Hematopoietic multipotent progenitor cell treated with erythropoietin and hydrocortisone succinate and interleukin-3 and kit ligand, for 8 days (in vitro differentiated cells): ENCODE measurements at regions not wholly inside any gene's neighbourhood (a gene's known extent, or its start where the extent isn't known, plus 50 kb on each side); places are given as distances from the start of the nearest gene placed in this dataset.
"Not testable (repeated sequence)": the region's sequence is repeated elsewhere in the genome, so short reads cannot be mapped to it uniquely, and the experiment has no call there.

ENCODE experiments used
- DNase-seq: peaks from one replicate; pipeline ENCODE4 v3.0.0-alpha.2; 2015

DNA sequence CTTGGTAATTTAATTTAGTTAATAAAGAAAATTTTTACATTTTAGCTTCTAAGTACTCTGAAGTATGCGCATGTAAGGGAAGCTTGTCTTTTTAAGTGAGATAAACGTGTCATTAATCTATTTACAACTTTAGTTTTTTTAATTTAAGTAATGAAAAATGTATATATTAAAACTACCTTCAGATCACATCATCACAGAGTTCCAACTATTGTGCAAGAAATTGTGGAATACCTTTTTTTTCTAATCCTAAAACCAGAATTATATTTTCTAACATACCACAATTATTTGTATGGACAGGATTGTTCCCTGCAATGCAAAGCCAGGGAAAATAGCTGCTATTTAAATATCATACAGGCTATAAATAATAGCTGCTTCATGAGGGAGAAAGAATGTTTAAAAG lies 303.2 kb upstream of the KCND2 start:
- no peak for DNase-seq

DNA sequence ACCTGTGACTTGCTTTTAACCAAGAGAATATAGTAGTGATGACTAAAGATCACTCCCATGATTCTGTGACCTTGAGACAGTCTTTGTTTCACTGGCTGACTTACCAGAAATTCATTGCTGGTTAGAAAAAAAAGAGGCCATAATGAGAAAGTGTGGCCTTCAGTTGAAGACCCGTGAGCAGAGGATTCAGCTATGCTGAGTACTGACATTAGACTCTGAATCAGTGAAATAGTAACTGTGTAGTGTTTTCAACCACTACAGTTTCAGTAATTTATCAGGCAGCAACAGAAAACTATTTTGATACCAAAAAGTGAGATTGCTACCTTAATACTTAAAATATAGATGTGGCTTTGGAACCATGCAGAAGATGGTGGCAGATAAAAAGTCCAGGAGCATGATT lies 298.0 kb upstream of the KCND2 start:
- no peak for DNase-seq

DNA sequence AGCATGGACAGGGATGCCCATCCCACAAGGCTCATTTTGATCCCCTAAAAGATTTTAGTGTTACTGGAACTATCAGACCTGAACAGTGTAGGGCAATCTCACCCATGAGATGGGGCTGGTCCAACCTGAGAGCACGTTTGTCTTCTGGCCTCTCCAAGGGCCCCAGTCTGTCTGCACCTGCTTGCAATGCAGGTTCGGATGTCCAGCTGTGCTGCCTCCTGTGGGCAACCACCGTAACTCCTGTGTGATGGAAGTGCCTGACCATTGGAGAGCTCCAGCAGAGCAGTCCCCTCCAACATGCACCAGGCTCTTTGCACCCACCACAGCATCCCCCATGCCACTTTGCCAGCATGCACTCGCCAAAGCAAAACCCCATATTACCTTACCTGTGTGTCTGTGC lies 290.1 kb upstream of the KCND2 start:
- DNase-seq, result no peak

DNA sequence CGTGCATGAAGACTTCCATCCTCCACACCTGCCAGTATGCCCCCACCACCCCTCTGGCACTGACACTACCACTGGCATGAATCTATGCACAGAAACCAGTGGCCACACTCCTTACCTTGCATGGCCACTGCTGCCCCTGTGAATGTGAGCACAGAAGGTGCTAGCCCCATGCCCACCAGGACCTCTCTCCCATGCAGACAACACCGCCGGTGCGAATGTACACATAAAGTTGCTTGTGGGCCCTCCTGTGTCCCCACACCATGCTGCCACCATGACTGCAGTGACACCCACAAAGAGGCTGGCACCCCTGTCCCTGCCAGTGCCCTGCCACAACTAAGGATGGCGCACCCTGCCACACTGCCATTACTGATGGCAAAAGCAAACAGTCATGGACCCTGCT lies 289.5 kb upstream of the KCND2 start:
- DNase-seq, result no peak

DNA sequence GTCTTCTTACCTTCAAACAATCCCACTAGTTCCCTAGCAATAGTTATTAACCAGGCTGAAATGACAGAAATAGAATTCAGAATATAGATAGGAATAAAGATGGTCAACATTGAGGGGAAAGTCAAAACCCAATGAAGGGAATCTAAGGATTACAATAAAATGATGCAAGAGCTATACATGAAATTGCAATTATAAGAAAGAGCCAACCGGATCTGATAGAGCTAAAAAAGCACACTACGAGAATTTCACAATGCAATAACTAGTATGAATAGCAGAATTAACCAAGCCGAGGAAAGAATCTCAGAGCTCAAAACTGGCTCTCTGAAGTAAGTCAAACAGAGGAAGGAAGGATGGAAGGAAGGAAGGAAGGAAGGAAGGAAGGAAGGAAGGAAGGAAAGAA lies 288.7 kb upstream of the KCND2 start:
- DNase-seq, result no peak

DNA sequence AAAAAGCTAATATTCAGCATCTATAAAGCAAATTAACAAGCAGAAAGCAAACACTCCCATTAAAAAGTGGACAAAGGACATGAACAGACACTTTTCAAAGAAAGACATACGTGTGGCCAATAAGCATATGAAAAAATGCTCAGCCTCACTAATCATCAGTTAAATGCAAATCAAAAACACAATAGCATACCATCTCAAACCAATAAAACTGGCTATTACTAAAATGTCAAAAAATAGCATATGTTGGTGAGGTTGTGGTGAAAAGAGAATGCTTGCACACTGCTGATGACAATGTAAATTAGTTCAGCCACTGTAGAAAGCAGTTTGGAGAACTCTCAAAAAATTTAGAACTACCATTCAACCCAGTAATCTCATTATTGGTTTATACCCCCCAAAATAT lies 284.6 kb upstream of the KCND2 start:
- no peak for DNase-seq

DNA sequence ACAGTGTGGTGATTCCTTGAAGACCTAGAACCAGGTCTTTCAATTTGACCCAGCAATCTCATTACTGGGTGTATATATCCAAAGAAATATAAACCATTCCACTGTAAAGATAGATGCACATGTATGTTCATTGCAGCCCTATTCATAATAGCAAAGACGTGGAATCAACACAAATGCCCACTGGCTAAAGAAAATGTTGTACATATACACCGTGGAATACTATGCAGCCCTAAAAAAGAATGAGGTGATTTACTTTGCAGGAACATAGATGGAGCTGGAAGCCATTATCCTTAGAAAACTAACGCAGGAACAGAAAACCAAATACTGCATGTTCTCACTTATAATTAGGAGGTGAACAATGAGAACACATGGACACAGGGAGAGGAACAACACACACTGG lies 278.0 kb upstream of the KCND2 start:
- DNase-seq, result no peak

DNA sequence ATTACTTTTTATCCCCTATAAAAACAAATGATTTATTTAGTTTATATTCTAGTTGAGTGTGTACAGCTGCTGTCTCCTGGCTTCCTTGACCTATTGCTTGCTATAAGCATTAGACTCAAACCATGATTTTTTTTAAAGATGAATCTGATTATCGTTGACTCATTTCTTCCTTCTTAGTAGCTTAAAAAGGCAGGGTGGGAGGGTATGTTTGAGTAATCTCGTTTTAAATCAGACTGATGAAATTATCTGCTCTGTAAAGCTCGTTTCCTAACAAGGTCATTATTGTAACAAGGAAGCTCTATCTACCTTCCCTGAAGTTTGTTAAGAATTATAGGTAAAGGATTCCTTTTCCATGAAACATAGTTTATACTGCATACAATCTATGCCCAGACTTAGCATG lies 276.3 kb upstream of the KCND2 start:
- DNase-seq, result no peak

DNA sequence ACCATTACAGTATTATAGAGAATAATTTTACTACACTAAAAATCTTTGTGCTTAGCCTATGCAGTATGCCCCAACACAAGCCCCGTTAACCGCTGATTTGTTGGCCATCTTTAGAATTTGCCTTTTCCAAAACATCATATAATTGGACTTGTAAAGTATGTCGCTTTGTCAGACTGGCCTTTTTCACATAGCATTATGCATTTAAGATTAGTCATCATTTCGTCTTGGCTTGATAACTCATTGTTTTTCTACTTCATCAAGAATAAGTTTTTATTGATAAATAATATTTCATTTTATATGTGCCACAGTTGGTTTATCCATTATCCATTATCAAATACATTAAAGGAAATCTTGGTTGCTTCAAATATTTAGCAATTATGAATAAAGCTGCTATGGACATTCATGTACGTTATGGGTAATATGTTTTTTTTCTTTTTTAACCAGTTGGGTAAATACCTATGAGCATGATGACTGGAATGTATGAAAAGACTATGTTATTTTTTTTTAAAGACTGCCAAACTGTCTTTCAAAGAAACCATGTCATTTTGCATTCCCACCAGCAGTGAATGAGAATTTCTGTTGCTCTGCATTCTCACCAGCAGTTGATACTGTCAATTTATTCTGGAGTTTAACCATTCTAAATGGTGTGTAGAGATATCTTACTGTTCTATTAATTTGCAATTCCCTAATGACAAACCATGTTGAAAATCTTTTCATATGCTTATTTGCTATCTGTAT lies 273.1 kb upstream of the KCND2 start:
- no peak for DNase-seq

DNA sequence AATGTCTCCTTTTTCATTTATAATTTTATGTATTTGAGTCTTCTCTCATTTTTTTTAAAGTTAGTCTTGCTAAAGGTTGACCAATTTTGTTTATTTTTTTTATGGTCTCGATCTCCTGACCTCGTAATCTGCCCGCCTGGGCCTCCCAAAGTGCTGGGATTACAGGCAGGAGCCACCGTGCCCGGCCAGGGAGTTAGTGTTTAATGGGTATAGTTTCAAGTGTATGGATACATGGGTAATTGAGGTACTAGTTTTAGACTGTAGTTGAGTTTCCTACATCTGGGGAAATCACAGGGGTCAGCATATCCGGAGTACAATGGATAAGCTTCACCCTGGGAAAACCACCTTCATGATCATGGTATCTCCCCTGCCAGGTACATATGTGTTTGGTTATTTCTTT lies 267.3 kb upstream of the KCND2 start:
- DNase-seq, result no peak

DNA sequence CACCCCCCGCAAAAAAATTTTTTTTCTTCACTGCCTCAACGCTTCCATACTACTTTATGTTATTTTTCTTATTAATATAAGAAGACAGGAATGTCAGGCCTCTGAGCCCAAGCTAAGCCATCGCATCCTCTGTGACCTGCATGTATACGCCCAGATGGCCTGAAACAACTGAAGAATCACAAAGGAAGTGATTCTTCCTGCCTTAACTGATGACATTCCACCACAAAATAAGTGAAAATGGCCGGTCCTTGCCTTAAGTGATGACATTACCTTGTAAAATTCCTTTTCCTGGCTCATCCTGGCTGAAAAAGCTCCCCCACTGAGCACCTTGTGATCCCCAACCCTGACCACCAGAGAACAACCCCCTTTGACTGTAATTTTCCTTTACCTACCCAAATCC lies 258.7 kb upstream of the KCND2 start:
- not testable (repeated sequence) for DNase-seq

DNA sequence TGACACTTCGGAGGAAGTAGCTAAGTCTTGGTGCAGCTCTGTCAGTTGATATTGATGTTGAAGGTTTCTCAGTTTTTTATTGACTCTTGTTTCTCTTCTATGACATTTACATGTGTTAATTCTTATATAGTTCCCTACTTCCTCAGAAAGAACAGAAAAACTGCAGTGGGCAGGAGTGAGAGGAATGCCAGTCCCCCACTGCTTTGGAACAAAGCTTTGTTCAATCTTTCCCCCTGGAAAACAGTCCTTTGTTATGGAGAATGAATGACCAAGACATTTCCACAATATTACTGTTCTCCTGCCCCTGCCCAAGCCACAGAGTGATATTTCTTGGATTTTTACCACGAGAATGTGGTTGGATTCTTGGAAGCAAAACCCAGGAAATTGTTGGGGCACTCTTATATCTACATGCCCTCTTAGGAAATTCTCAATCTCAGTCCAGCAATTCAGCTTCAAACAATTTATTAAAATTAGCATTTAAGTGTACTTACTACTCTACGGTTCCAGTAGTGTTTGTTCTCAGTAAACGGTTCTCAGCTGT lies 258.0 kb upstream of the KCND2 start:
- no peak for DNase-seq

DNA sequence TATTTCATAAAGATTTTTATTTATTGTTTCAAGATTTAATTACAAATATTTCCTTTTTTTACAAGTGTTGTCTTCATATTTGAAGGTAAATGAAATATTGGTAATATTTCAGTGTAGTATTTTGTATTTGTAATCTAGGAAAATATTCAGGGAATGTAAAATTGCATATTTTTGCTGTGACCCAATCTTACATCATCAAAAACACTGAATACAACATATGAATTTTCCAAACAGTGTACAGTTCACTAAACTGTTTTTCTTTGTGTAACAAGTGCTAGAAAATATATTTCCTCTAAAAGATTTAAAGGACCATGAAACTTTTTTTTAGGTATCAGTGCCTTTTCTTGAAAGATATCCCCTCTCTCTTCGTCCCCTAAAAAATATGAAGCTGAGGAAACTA lies 251.9 kb upstream of the KCND2 start:
- no peak for DNase-seq

DNA sequence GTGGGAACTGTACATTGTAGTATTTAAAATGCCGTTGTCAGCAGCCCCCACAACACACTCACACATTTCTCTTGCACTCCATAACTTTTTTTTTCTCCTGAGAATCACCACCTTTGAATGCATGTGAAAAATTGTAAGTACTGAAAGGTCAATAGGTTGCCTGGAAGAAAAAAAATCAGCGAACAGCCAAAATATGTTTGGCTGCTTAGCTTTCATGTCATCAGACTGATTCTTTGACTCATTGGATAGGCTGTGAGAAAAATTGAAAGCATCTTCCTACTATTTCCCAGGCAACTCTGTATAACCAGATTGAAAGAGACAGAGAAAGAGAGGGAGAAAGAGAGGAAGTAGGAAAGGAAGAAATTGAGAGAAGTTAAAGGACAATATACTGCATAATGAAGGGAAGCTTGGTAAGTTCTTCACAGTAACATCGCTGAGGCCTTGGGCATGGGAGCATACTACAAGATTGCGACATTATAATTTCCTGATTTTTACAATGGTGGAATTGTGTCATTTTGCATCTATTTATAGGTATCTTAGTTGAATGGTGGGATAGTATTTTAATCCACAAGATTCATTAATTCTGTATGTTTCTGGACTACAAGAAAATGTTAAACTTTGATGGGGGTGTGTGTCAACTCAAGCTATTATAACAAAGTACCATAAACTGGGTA lies 249.3 kb upstream of the KCND2 start:
- DNase-seq, result no peak

DNA sequence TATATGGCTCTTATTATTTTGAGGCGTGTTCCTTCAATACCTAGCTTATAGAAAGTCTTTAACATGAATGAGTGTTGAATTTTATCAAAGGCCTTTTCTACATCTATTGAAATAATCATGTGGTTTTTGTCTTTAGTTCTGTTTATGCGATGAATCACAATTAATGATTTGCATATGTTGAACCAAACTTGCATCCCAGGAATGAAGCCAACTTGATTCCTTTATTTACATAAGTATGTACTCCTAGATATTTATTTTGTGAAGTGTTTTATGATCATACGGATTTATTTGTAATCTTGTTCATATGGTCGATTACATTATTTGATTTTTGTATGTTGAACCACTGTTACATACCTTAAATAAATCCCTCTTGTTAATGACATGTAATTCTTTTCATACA lies 244.3 kb upstream of the KCND2 start:
- DNase-seq, result no peak

DNA sequence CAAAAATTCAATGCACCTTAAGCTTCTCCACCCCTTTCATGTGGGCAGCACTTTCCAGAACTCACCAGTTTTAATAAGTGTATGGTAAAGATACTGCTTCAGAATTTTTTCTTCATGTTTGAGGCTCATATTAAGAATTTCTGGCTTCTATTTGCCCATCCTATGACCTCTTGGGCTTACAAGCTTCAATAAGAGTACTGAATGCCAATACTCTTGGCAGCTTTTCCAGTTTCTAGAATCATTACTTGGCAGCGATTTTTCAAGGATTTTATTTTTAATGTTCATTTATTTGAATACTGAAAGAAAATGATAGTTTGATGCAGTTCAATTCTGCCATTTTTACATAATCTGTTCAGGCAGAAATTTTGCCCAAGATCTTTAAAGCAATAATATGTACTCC lies 242.1 kb upstream of the KCND2 start:
- DNase-seq, result no peak

DNA sequence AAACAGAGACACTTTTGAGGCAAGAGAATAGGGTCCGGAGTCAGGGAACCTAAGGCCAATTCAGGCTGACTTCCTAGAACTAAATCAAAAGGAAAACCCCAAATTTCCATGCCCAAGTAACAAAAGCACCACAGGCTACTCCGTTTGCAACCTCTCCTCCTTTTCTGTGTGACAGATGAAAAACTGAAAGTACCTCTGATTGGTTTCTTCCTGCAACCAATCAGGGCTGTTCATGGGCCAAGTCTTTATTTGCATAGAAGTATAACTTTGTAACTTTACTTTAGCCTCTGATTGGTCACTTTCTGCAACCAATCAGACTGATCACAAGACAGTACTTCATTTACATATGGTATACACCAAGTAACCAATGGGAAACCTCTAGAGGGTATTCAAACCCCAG lies 239.9 kb upstream of the KCND2 start:
- DNase-seq, result no peak

DNA sequence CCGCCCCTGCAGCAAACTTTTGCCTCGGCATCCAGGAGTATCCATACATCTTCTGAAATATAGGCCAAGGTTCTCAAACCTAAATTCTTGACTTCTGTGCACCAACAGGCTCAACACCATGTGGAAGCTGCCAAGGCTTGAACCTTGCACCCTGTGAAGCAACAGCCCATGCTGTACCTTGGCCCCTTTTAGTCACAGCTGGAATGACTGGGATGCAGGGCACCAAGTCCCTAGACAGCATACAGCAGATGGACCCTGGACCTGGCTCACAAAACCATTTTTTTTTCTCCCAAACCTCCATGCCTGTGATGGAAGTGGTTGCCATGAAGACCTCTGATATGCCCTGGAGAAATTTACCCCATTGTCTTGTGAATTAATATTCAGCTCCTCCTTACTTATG lies 233.8 kb upstream of the KCND2 start:
- DNase-seq, result no peak

DNA sequence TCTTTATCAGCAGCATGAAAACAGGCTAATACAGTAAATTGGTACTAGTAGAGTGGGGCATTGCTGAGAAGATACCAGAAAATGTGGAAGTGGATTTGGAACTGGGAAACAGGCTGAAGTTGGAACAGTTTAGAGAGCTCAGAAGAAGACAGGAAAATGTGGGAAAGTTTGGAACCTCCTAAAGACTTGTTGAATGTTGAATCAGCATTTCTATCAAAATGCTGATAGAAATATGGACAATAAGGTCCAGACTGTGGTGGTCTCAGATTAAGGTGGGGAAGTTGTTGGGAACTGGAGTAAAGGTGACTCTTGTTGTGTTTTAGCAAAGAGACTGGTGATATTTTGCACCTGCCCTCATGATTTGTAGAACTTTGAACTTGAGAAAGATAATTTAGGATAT lies 231.2 kb upstream of the KCND2 start:
- no peak for DNase-seq

DNA sequence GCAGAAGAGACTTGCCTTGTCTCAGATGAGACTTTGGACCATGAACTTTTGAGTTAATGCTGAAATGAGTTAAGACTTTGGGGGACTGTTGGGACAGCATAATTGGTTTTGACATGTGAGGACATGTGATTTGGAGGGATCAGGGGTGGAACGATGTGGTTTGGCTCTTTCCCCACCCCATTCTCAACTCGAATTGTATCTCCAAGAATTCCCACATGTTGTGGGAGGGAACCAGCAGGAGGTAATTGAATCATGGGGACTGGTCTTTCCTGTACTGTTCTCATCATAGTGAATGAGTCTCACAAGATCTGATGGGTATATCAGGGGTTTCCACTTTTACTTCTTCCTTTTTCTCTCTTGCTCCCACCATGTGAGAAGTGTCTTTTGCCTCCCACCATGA lies 229.7 kb upstream of the KCND2 start:
- no peak for DNase-seq

DNA sequence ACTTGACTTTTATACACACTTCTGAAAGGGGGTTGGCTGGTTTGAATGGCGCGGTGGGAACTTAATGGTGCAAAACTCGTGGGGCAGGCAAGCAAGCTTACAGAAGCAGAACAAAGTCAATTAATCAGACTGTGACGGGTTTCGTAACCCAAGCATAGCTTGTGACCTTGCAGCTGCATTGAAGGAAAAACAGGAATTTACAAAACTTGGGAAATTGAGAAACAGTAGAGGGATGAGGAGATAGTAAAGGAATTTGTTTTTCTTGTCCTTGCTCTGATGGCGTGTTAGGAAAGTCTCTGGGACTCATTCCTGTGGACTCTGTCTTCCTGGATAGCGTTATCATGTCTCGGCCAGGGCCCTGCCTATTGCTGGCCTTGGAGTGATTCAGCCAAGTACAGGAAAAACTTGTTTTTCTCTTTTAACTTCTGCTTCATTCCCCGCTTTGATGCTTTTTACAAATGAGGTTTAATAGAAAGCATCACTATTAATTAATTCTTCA lies 220.0 kb upstream of the KCND2 start:
- DNase-seq, result no peak

DNA sequence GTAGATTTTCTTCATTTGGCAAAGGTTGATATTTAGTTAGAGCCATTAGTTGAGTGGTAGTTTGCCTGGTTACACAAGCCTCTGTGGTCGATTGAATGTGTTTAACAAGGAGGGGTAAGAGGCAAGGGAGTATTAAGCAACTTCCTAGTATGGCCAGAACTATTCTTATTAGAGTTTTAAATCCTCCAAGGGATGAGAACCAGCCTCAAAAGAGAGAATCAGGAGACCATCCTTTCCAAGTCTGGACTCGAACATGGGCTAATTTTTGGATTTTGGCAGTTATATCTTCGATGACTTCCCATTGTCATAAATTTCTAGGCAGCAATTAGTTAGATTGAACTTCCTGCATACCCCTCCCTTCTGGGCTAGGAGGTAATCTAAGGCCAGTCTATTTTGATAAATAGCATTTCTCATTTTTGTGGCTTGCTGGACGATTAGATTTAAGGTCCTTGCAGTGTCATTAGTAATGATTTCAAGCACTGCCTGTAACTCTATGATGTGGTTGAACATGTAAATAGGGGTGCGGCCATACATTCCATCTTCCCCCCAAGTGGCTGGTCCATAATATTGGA lies 219.5 kb upstream of the KCND2 start:
- no peak for DNase-seq

DNA sequence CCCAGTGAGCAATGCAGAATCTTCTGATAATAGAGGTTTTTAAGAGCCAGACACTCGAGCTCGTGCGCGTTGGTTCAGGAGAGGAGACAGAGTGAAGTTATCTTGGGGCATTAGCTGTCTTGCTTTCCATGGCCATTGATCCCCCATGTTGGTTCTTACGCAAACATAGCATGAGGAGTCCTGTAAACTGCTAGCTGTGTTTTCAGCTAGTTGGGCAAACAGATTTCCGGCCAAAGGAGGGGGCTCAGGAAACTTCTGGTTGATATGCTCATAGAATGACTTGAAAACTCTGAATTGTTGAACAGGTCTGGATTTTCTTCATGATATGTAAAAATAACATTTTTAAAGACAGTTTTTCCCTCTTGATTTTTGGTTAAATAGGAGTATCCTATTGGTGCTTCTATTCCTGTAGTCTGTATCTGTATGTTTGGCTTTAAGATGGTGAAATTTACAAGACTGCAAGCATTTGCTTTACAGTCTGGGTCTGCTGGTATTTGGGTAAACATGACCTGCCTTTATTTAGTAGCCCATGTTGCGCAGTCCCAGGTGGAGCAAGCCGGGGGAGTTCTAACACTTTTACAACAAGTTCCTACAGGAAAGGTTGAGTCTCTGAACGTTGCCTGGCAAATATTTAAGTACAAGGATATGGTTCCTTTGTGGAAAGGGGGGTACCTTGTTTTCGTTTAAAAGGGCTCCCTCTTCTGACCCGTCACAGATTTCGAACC lies 218.4 kb upstream of the KCND2 start:
- DNase-seq, result no peak

DNA sequence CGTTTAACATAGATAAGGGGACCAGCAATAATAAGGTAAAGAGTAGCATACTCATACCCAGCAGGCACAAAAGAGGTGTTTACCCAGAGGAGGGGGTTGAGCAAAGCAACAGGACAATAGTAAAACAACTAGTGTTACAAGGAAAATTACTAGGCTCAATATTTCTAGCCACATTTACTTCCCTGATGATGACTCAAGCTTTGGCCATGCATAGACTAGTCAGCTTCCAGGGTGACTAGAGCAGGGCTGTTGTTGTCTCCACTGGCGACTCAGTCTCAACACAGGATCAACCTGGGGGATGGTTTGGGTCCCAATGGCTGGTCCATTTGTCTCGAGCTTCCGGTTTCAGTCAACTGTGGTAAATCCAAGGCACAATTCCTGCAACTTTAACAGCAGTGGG lies 217.7 kb upstream of the KCND2 start:
- DNase-seq, result no peak
